RWPE1 (cell line): ENCODE measurements at regions not wholly inside any gene's neighbourhood (a gene's known extent, or its start where the extent isn't known, plus 50 kb on each side); places are given as distances from the start of the nearest gene placed in this dataset.
"Not testable (repeated sequence)": the region's sequence is repeated elsewhere in the genome, so short reads cannot be mapped to it uniquely, and the experiment has no call there.

Source experiments
- CTCF ChIA-PET: fragments of 350-600 bp; sonication (Branson Sonifier 250); formaldehyde crosslinking; extraction: SDS; loops from one replicate; lab custom pipeline; 2021; lab: Yijun Ruan, JAX
- POLR2A ChIA-PET: fragments of 400-600 bp; formaldehyde crosslinking; extraction: SDS; loops from one replicate; lab custom pipeline; 2020; ENCODE audit warnings: antibody characterized with exemption; ENCODE audit not compliant: low non-redundant PET; lab: Yijun Ruan, JAX
- DNase-seq: peaks from one replicate; pipeline ENCODE4 v3.0.0; 2012; ENCODE audit warnings: low spot score
- H3K27ac ChIP-seq: fragments of 450-650 bp; 2 replicates; pipeline ENCODE4 v1.5.1; 2017
- CTCF ChIP-seq: fragments of 450-650 bp; conservative IDR thresholded peaks from 2 replicates; pipeline ENCODE4 v1.5.1; 2017; ENCODE audit warnings: low read depth, mild to moderate bottlenecking

- CTCF ChIA-PET = interaction anchor here (0.5 to 0.9 kb wide), 8 partner anchors 12 to 1343 kb away, joined by 3 to 6 read pairs (median 3); no protein-coding TSS in a partner anchor
- POLR2A ChIA-PET = no interaction called here
- peak; percentile 32 for DNase-seq
- H3K27ac ChIP-seq = no peak overlapping the region
- TF ChIP-seq CTCF = peak; percentile 85
Observed at GRCh38 chr14:44846232-44846824, 115.4 kb downstream of the KLHL28 start.

- DNase-seq, POLR2A ChIA-PET, H3K27ac ChIP-seq, CTCF ChIA-PET: not testable (repeated sequence)
Observed at GRCh38 chr14:44835928-44836327, 125.8 kb downstream of the KLHL28 start.

- peak; percentile 4 for DNase-seq
Observed at GRCh38 chr14:44833376-44834060, 128.2 kb downstream of the KLHL28 start.

GRCh38 chr14:44830371-44830770 is 131.4 kb downstream of the KLHL28 start:
- no peak overlapping the region for H3K27ac ChIP-seq
- TF ChIP-seq CTCF = no peak
- POLR2A ChIA-PET = no interaction called here
- CTCF ChIA-PET = no interaction called here
- DNase-seq = no peak

More at GRCh38 chr14:44833376-44834060, 128.2 kb downstream of the KLHL28 start:
- H3K27ac ChIP-seq = no peak overlapping the region
- no peak for TF ChIP-seq CTCF
- ChIA-PET CTCF (no interaction called here), POLR2A (no interaction called here)

GRCh38 chr14:44829021-44829420 is 132.7 kb downstream of the KLHL28 start:
- no peak overlapping the region for H3K27ac ChIP-seq
- CTCF ChIA-PET = no interaction called here
- POLR2A ChIA-PET = no interaction called here
- no peak for TF ChIP-seq CTCF
- DNase-seq = no peak

GRCh38 chr14:44828023-44828422 is 133.7 kb downstream of the KLHL28 start:
- ChIA-PET POLR2A (no interaction called here), CTCF (no interaction called here)
- TF ChIP-seq CTCF = no peak
- H3K27ac ChIP-seq = no peak overlapping the region
- no peak for DNase-seq

GRCh38 chr14:44820230-44820964 is 141.3 kb downstream of the KLHL28 start:
- DNase-seq = no peak
- ChIA-PET POLR2A (interaction anchor here (0.6 kb wide), 1 partner anchor 364 kb away, joined by 3 read pairs; no protein-coding TSS in a partner anchor), CTCF (interaction anchor here (0.6 kb wide), 1 partner anchor 26 kb away, joined by 4 read pairs; no protein-coding TSS in a partner anchor)
- H3K27ac ChIP-seq = no peak overlapping the region
- TF ChIP-seq CTCF = no peak
